GM18951 (cell line): ENCODE measurements at regions not wholly inside any gene's neighbourhood (a gene's known extent, or its start where the extent isn't known, plus 50 kb on each side); places are given as distances from the start of the nearest gene placed in this dataset.

Experiments
- POLR2A ChIP-seq: IDR thresholded peaks from 4 replicates; pipeline ENCODE4 v1.6.1; 2011; ENCODE audit warnings: mild to moderate bottlenecking; ENCODE audit not compliant: insufficient read length, insufficient read depth; ENCODE audit errors: extremely low read depth
- in situ Hi-C: fragments of 300-500 bp; cut with MboI; formaldehyde crosslinking; loops from one replicate; pipeline ENCODE4 v1.12.0; 2022; ENCODE audit warnings: low sequenced_read_pairs, mixed read lengths, inconsistent platforms; ENCODE audit not compliant: unreplicated experiment

- in situ Hi-C loops = no loop called here
- no peak for TF ChIP-seq POLR2A
Observed at GRCh38 chr13:80737513-80737912, 396.6 kb upstream of the SPRY2 start.

- no peak for TF ChIP-seq POLR2A
- in situ Hi-C loops = no loop called here
Observed at GRCh38 chr13:80727321-80727975, 386.5 kb upstream of the SPRY2 start.

GRCh38 chr13:80726868-80727267, 385.9 kb upstream of the SPRY2 start:
- in situ Hi-C loops = no loop called here
- no peak for TF ChIP-seq POLR2A

GRCh38 chr13:80721689-80722088, 380.8 kb upstream of the SPRY2 start:
- no peak for TF ChIP-seq POLR2A
- in situ Hi-C loops = no loop called here

- in situ Hi-C loops = no loop called here
- no peak for TF ChIP-seq POLR2A
Observed at GRCh38 chr13:80718970-80719369, 378.0 kb upstream of the SPRY2 start.

- TF ChIP-seq POLR2A = no peak
- in situ Hi-C loops = no loop called here
Observed at GRCh38 chr13:80717776-80718175, 376.9 kb upstream of the SPRY2 start.

GRCh38 chr13:80716610-80717081, 375.7 kb upstream of the SPRY2 start:
- TF ChIP-seq POLR2A = no peak
- in situ Hi-C loops = no loop called here

GRCh38 chr13:80712026-80712425, 371.1 kb upstream of the SPRY2 start:
- in situ Hi-C loops = no loop called here
- TF ChIP-seq POLR2A = no peak

- in situ Hi-C loops = no loop called here
- no peak for TF ChIP-seq POLR2A
Observed at GRCh38 chr13:80708791-80709190, 367.9 kb upstream of the SPRY2 start.

GRCh38 chr13:80707000-80707983, 366.4 kb upstream of the SPRY2 start:
- no peak for TF ChIP-seq POLR2A
- in situ Hi-C loops = no loop called here

GRCh38 chr13:80706164-80706471, 365.2 kb upstream of the SPRY2 start:
- in situ Hi-C loops = no loop called here
- TF ChIP-seq POLR2A = no peak

GRCh38 chr13:80705371-80706163, 364.6 kb upstream of the SPRY2 start:
- no peak for TF ChIP-seq POLR2A
- in situ Hi-C loops = no loop called here

- TF ChIP-seq POLR2A = no peak
- in situ Hi-C loops = no loop called here
Observed at GRCh38 chr13:80704369-80704768, 363.4 kb upstream of the SPRY2 start.
